ES-I3 (cell line): ENCODE measurements at regions not wholly inside any gene's neighbourhood (a gene's known extent, or its start where the extent isn't known, plus 50 kb on each side); places are given as distances from the start of the nearest gene placed in this dataset.
"Not testable (repeated sequence)": the region's sequence is repeated elsewhere in the genome, so short reads cannot be mapped to it uniquely, and the experiment has no call there.

Experiments used
- H3K36me3 ChIP-seq: 2 replicates; pipeline ENCODE4 v1.6.1; 2013; ENCODE audit warnings: mild to moderate bottlenecking, low read length, control low read depth, moderate library complexity; ENCODE audit not compliant: insufficient read depth
- H3K4me1 ChIP-seq: 2 replicates; pipeline ENCODE4 v1.6.1; 2013; ENCODE audit warnings: mild to moderate bottlenecking, control low read depth, low read length; ENCODE audit not compliant: insufficient read depth
- H3K9ac ChIP-seq: 2 replicates; pipeline ENCODE4 v1.6.1; 2013; ENCODE audit warnings: low read depth, mild to moderate bottlenecking, low read length, moderate library complexity
- H3K9me3 ChIP-seq: 2 replicates; pipeline ENCODE4 v1.6.1; 2013; ENCODE audit warnings: mild to moderate bottlenecking, low read length, moderate library complexity; ENCODE audit not compliant: control insufficient read depth, insufficient read depth

GRCh38 chr5:3175416-3175815 is 420.2 kb upstream of the IRX1 start:
- Histone ChIP-seq H3K9ac (no peak overlapping the region), H3K4me1 (no peaks in the 10 kb centered on the region), H3K9me3 (no peaks in the 10 kb centered on the region), H3K36me3 (no peaks in the 10 kb centered on the region)

- H3K9me3 ChIP-seq = no peaks in the 10 kb centered on the region
- H3K4me1 ChIP-seq = no peaks in the 10 kb centered on the region
- no peak overlapping the region for H3K9ac ChIP-seq
- H3K36me3 ChIP-seq = no peaks in the 10 kb centered on the region
Measured at GRCh38 chr5:3167473-3167872, 416.0 kb upstream of the IRX2 start.

- Histone ChIP-seq H3K36me3 (no peaks in the 10 kb centered on the region), H3K4me1 (no peaks in the 10 kb centered on the region), H3K9ac (no peak overlapping the region), H3K9me3 (no peaks in the 10 kb centered on the region)
Measured at GRCh38 chr5:3163626-3164025, 412.1 kb upstream of the IRX2 start.

GRCh38 chr5:3161672-3162071 is 410.2 kb upstream of the IRX2 start:
- no peaks in the 10 kb centered on the region for H3K36me3 ChIP-seq
- H3K9me3 ChIP-seq = no peaks in the 10 kb centered on the region
- H3K9ac ChIP-seq = no peak overlapping the region
- no peaks in the 10 kb centered on the region for H3K4me1 ChIP-seq

- no peaks in the 10 kb centered on the region for H3K36me3 ChIP-seq
- no peaks in the 10 kb centered on the region for H3K9me3 ChIP-seq
- peaks cover 4% of the 10 kb centered on the region; the same call in 1 of the 2 replicates for H3K4me1 ChIP-seq
- no peak overlapping the region for H3K9ac ChIP-seq
Measured at GRCh38 chr5:3157214-3157613, 405.7 kb upstream of the IRX2 start.

- H3K4me1 ChIP-seq = peaks cover 4% of the 10 kb centered on the region; the same call in 1 of the 2 replicates
- H3K9me3 ChIP-seq = no peaks in the 10 kb centered on the region
Measured at GRCh38 chr5:3155717-3156116, 404.2 kb upstream of the IRX2 start.

GRCh38 chr5:3155046-3155445 is 403.6 kb upstream of the IRX2 start:
- no peaks in the 10 kb centered on the region for H3K9me3 ChIP-seq
- H3K4me1 ChIP-seq = peaks cover 4% of the 10 kb centered on the region; the same call in 1 of the 2 replicates
- H3K9ac ChIP-seq = no peak overlapping the region
- H3K36me3 ChIP-seq = no peaks in the 10 kb centered on the region

More at GRCh38 chr5:3155717-3156116, 404.2 kb upstream of the IRX2 start:
- H3K36me3 ChIP-seq = no peaks in the 10 kb centered on the region
- H3K9ac ChIP-seq = no peak overlapping the region

GRCh38 chr5:3153906-3154305 is 402.4 kb upstream of the IRX2 start:
- Histone ChIP-seq H3K9ac (no peak overlapping the region), H3K9me3 (no peaks in the 10 kb centered on the region), H3K36me3 (no peaks in the 10 kb centered on the region), H3K4me1 (peaks cover 4% of the 10 kb centered on the region; the same call in 1 of the 2 replicates)

- H3K36me3 ChIP-seq = no peaks in the 10 kb centered on the region
- no peaks in the 10 kb centered on the region for H3K9me3 ChIP-seq
- peaks cover 4% of the 10 kb centered on the region; the same call in 1 of the 2 replicates for H3K4me1 ChIP-seq
- no peak overlapping the region for H3K9ac ChIP-seq
Measured at GRCh38 chr5:3153226-3153858, 401.9 kb upstream of the IRX2 start.

- H3K4me1 ChIP-seq = peaks cover under 1% of the 10 kb centered on the region; the same call in 1 of the 2 replicates
- no peak overlapping the region for H3K9ac ChIP-seq
- H3K36me3 ChIP-seq = no peaks in the 10 kb centered on the region
- no peaks in the 10 kb centered on the region for H3K9me3 ChIP-seq
Measured at GRCh38 chr5:3149899-3150298, 398.4 kb upstream of the IRX2 start.

GRCh38 chr5:3147405-3147804 is 395.9 kb upstream of the IRX2 start:
- not testable (repeated sequence) for H3K9me3 ChIP-seq, H3K9ac ChIP-seq, H3K36me3 ChIP-seq, H3K4me1 ChIP-seq

- Histone ChIP-seq H3K4me1 (no peaks in the 10 kb centered on the region), H3K9me3 (no peaks in the 10 kb centered on the region), H3K36me3 (no peaks in the 10 kb centered on the region), H3K9ac (no peak overlapping the region)
Measured at GRCh38 chr5:3145641-3146040, 394.2 kb upstream of the IRX2 start.

- H3K36me3 ChIP-seq = no peaks in the 10 kb centered on the region
- H3K9me3 ChIP-seq = no peaks in the 10 kb centered on the region
- no peaks in the 10 kb centered on the region for H3K4me1 ChIP-seq
- no peak overlapping the region for H3K9ac ChIP-seq
Measured at GRCh38 chr5:3143382-3143781, 391.9 kb upstream of the IRX2 start.

- Histone ChIP-seq H3K4me1 (no peaks in the 10 kb centered on the region), H3K36me3 (no peaks in the 10 kb centered on the region), H3K9ac (no peak overlapping the region), H3K9me3 (no peaks in the 10 kb centered on the region)
Measured at GRCh38 chr5:3142261-3143027, 391.0 kb upstream of the IRX2 start.

GRCh38 chr5:3140117-3140516 is 388.6 kb upstream of the IRX2 start:
- Histone ChIP-seq H3K9me3 (no peaks in the 10 kb centered on the region), H3K9ac (no peak overlapping the region), H3K4me1 (no peaks in the 10 kb centered on the region), H3K36me3 (no peaks in the 10 kb centered on the region)
